ENCODE measurements at regions not wholly inside any gene's neighbourhood (a gene's known extent, or its start where the extent isn't known, plus 50 kb on each side); places are given as distances from the start of the nearest gene placed in this dataset.
"Not testable (repeated sequence)": the region's sequence is repeated elsewhere in the genome, so short reads cannot be mapped to it uniquely, and the experiment has no call there.

DNA sequence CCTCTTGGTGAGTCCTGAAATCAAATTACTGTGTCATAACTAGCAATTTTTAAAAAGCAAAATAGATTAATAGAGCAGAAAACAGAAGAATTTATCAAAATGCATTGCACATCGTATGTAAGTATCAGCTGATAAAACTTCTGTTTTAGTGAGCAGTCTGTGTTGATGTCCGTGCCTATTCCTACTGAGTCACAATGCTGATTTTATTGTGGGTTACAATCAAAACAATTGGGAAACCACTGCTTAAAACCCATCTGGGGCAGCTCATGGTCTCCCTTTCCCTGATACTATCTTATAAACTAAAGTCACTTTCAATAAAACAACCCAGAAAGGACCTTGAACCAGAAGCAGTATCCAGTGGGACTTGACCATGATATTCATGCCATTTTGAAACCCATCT, 101.1 kb upstream of the GPR39 start:
- not testable (repeated sequence) for H3K27me3 ChIP-seq (ENCODE audit: insufficient read depth, low read length); H3K9me3 ChIP-seq (ENCODE audit: low read length); H3K4me1 ChIP-seq (ENCODE audit: insufficient read depth, low read length); H2AFZ ChIP-seq (ENCODE audit: low read depth, low read length); H3K4me3 ChIP-seq (ENCODE audit: low read length); H3K36me3 ChIP-seq (ENCODE audit: insufficient read depth, low read length)

DNA sequence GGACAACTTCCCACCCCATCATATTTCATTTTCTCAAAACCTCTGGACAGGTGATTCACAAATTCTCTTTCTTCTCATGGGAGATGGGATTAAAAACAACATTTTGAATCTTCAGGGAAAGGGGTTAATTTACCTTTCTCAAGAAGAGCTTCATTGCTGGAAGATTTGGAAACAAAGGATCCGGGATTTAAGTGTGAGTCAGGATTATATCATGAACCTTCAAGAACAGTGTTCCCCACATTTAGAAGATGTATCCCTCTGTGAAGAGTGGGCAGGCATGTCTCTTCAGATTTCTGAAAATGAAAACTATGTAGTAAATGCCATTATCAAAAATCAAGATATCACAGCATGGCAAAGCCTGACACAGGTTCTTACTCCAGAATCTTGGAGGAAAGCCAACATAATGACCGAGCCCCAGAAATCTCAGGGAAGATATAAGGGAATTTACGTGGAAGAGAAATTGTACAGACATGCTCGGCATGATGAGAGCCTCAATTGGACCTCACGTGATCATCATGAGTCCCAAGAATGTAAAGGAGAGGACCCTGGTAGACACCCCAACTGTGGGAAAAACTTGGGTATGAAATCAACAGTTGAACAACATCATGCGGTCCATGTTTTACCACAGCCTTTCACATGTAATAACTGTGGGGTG, 99.5 kb upstream of the GPR39 start:
- not testable (repeated sequence) for H3K27me3 ChIP-seq (ENCODE audit: insufficient read depth, low read length); H3K4me3 ChIP-seq (ENCODE audit: low read length); H2AFZ ChIP-seq (ENCODE audit: low read depth, low read length); H3K9me3 ChIP-seq (ENCODE audit: low read length); H3K4me1 ChIP-seq (ENCODE audit: insufficient read depth, low read length); H3K36me3 ChIP-seq (ENCODE audit: insufficient read depth, low read length)

DNA sequence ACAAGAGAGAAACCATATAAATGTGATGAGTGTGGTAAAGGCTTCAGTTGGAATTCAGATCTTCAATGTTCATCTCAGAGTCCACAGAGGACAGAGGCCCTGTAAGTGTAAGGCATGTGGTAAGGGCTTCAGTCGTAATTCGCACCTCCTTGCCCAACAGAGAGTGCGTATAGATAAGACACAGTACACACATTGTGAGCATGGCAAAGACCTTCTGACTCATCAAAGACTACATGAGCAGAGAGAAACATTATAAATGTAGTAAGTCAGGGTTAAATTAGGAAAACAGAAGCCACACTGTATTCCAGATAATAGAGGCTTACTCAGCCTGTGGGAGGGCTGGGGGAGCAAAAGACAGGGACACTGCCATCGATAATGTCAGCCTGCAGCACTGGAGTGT, 98.1 kb upstream of the GPR39 start:
- not testable (repeated sequence) for H2AFZ ChIP-seq (ENCODE audit: low read depth, low read length); H3K4me3 ChIP-seq (ENCODE audit: low read length); H3K36me3 ChIP-seq (ENCODE audit: insufficient read depth, low read length); H3K4me1 ChIP-seq (ENCODE audit: insufficient read depth, low read length); H3K27me3 ChIP-seq (ENCODE audit: insufficient read depth, low read length); H3K9me3 ChIP-seq (ENCODE audit: low read length)

DNA sequence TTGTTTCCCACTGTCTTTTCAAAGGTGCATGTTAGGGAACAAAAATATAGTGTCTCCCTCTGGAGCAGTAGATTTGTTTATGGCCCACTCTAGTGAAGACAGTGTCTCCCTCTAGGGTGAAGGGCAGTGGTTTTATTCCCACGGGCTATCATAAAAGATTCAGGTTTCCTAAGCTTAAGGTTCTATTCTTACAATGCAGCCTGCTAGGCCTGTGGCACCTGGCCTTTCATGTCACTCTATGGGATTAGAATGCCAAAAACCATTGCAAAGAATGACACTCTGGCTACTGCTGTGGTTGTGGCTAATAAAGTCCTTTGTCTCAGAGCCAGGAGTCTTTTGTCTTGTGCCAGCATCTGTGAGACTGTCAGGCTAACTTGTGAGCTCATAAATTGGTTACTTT, 92.6 kb upstream of the GPR39 start:
- H3K27me3 ChIP-seq (ENCODE audit: insufficient read depth, low read length); H2AFZ ChIP-seq (ENCODE audit: low read depth, low read length); H3K9me3 ChIP-seq (ENCODE audit: low read length); H3K36me3 ChIP-seq (ENCODE audit: insufficient read depth, low read length); H3K4me1 ChIP-seq (ENCODE audit: insufficient read depth, low read length); H3K4me3 ChIP-seq (ENCODE audit: low read length): not testable (repeated sequence)

DNA sequence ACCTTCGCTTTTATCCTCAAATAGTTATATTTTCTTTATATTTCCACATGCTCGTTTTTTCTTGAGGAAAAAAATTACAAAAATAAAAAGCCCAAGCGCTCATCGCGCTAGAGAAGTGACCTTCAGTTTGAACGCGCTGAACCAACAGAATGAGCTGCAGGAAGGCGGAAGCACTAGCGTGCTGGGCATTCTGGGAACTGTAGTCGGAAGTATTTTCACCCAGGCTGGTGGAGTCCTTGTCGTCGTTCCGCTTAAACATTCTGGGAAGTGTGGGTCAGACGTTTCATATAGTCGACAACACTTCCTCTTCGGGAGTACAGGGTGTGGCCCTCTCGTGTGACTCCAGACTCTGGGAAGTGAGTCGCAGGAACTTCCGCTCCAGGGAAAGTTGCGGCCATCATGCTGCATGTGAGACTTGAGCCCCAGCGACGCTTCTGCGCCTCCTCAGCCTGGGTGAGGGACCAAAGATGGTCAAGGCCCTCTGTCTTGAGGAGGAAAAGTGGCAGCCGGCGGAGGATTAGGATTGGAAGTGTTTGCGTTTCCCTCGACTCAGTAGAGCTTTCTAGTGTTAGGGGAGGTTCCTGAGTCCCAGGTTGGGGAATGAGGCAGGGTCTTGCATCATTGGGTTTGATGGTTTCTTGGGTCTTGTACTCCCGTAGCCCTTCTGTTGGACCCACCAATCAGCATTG, 84.1 kb upstream of the GPR39 start:
- not testable (repeated sequence) for H3K4me3 ChIP-seq (ENCODE audit: low read length); H3K4me1 ChIP-seq (ENCODE audit: insufficient read depth, low read length); H3K36me3 ChIP-seq (ENCODE audit: insufficient read depth, low read length); H2AFZ ChIP-seq (ENCODE audit: low read depth, low read length); H3K9me3 ChIP-seq (ENCODE audit: low read length); H3K27me3 ChIP-seq (ENCODE audit: insufficient read depth, low read length)

DNA sequence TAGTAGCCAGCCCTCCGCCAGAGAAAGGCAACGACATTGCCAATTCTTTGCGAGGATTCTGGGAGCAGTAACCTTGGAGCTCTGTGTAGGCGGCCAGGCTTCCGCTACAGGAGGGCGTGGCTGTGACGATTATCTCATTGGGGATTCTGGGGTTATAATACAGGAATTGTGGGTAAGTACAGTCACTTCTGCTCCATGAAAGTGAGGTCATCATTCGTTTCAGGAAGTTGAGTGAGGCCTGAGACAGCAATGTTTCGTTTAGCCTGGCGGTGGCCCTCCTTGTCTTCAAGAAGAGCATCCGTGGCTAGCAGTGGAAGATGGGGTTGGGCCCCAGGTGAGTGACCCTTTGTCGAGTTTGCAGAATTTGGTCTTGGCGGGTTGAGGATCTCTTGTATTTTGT, 79.5 kb upstream of the GPR39 start:
- H2AFZ ChIP-seq (ENCODE audit: low read depth, low read length); H3K4me3 ChIP-seq (ENCODE audit: low read length); H3K36me3 ChIP-seq (ENCODE audit: insufficient read depth, low read length); H3K27me3 ChIP-seq (ENCODE audit: insufficient read depth, low read length); H3K4me1 ChIP-seq (ENCODE audit: insufficient read depth, low read length); H3K9me3 ChIP-seq (ENCODE audit: low read length): not testable (repeated sequence)

DNA sequence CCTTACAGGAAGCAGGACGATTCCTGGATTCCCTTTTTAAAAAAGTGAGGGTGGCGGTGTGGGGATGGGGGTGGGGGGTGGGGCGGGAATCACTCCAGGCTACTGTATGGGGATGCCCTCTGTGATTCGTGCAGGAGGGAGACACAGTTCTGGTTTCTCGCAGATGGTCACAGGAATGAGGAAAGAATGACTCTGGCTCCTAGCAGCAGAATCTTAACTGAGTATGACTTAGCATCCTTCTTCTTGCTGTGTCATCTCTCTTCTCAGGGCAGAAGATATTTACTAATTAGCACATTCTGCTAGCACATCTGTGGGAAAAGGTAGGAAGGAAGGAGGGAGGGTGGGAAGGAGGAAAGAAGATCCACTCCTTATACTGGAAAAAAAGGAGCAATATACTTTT, 78.8 kb upstream of the GPR39 start:
- not testable (repeated sequence) for H3K9me3 ChIP-seq (ENCODE audit: low read length); H3K36me3 ChIP-seq (ENCODE audit: insufficient read depth, low read length); H2AFZ ChIP-seq (ENCODE audit: low read depth, low read length); H3K4me3 ChIP-seq (ENCODE audit: low read length); H3K4me1 ChIP-seq (ENCODE audit: insufficient read depth, low read length); H3K27me3 ChIP-seq (ENCODE audit: insufficient read depth, low read length)

DNA sequence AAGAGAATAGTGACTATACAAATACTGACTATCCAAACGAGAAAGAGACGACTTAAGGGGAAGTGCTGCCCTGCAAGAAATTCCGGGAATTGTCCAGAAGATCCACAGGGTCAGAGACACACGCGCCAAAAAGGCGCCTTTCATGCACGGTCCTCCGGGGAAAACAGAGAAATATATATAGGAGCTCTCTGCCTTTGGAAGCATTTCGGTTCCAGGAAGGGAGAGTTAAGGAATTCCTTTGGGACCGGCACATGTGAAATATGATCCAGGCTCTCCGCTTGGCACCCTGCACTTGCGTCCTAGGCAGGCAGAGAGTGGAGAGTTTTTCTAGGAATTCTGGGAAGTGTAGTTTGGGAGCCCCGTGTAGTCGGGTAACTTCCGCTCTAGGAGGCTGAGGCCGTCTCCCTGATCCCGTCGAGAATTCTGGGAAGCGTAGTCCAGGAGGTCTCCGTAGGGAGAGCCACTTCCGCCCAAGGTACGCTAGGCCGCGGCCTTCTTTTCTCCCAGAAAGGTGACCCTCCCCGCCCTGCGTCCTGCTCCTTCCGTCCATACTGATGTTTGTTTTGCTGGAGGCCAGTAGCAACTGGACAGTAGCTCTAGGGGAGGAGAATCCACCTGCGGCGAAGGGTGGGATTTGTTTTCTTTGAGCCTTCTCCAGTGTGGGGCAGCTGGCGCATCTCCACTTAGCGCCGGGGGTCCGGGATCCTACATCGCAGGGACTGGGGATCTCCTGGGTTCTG, 69.4 kb upstream of the GPR39 start:
- Histone ChIP-seq H3K4me3 (ENCODE audit: low read length) (peak overlapping the region; percentile 71), H2AFZ (ENCODE audit: low read depth, low read length) (peak overlapping the region; percentile 94)
- not testable (repeated sequence) for H3K27me3 ChIP-seq (ENCODE audit: insufficient read depth, low read length); H3K4me1 ChIP-seq (ENCODE audit: insufficient read depth, low read length); H3K36me3 ChIP-seq (ENCODE audit: insufficient read depth, low read length); H3K9me3 ChIP-seq (ENCODE audit: low read length)

DNA sequence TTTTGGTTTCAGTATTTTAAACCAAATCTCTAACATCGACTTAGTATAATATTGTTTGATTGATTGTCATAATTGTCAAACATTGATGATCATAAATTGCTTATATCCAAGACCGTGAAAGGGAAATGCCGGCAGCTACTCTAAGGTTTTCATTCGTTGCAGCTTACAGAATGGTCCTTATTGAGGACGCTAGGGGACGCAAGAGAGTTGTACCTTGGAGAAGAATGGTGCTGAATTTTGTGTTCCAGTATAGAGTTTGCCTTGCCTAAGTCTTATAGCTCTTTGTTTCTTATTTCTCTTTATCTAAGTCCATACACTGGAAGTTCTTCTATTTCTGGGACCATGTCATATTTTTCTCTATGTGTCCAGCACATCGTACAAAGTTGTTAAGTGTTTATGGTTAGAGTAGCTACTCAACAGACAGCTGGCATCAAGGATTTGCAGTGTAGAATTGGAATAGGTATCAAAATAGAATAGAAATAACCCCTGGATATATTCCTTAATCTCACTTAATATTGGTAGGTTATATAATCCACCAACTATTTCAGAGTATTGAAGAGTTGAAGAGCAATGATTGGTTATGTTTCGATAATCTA, 67.4 kb upstream of the GPR39 start:
- H3K4me1 ChIP-seq (ENCODE audit: insufficient read depth, low read length): not testable (repeated sequence)

DNA sequence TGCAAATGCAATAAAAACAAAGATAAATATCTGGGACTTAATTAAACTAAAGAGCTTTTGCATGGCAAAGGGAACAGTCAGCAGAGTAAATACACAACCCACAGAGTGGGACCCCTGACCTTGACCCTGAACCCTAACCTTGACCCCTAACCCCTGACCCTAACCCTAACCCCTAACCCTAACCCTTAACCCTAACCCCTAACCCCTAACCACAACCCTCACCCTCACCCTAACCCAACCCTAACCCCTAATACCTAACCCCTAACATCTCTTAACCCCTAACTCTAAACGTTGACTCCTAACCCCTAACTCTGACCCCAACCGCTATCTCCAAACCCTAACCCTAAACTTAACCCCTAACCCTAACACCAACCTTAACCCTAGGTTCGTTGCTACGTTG, 64.9 kb upstream of the GPR39 start:
- not testable (repeated sequence) for H3K4me1 ChIP-seq (ENCODE audit: insufficient read depth, low read length); H3K4me3 ChIP-seq (ENCODE audit: low read length); H2AFZ ChIP-seq (ENCODE audit: low read depth, low read length); H3K27me3 ChIP-seq (ENCODE audit: insufficient read depth, low read length); H3K36me3 ChIP-seq (ENCODE audit: insufficient read depth, low read length); H3K9me3 ChIP-seq (ENCODE audit: low read length)

More for the DNA sequence above, 67.4 kb upstream of the GPR39 start:
- not testable (repeated sequence) for H3K4me3 ChIP-seq (ENCODE audit: low read length); H2AFZ ChIP-seq (ENCODE audit: low read depth, low read length); H3K9me3 ChIP-seq (ENCODE audit: low read length); H3K36me3 ChIP-seq (ENCODE audit: insufficient read depth, low read length); H3K27me3 ChIP-seq (ENCODE audit: insufficient read depth, low read length)

DNA sequence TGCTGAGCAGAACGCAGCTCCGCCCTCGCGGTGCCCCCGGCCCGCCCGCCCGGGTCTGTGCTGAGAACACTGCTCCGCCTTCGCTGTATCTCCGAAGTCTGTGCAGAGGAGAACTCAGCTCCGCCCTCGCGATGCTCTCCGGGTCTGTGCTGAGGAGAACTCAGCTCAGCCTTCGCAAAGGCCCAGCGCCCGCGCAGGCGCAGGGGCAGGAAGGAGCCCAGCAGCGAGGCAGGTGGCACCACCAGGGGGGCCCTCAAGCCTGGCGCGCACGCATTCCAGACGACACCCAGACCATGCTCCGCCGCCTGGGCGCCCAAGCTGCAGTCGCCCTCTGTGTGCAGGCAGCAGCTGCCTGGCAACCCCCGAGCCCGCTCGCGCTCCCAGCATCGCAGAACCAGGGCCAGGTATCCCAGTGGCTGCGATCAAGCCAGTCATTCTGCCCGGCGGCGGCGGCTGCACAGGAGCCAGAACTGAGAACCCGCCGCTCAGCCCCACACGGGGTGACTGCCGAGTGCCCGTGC, 64.1 kb upstream of the GPR39 start:
- not testable (repeated sequence) for H2AFZ ChIP-seq (ENCODE audit: low read depth, low read length); H3K9me3 ChIP-seq (ENCODE audit: low read length); H3K27me3 ChIP-seq (ENCODE audit: insufficient read depth, low read length); H3K4me3 ChIP-seq (ENCODE audit: low read length); H3K4me1 ChIP-seq (ENCODE audit: insufficient read depth, low read length); H3K36me3 ChIP-seq (ENCODE audit: insufficient read depth, low read length)

DNA sequence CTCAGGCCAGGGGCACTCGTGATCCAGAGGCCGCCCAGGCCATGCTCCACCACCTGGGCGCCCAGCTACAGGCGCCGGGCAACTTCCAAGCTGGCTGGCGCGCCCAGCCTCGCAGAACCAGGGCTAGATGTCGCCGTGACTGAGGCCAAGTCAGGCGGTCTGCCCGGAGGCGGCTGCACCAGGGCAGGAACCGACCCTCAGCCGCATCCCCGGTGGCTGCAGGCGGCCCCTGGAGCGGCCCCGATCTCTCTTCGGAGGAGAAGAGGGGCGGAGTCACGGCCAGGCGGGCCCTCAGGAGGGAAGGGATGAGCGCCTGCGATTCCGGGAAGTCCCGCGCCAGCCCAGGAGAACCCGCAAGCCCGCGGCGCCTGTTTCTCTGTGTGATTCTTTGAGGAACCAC, 63.2 kb upstream of the GPR39 start:
- H3K36me3 ChIP-seq (ENCODE audit: insufficient read depth, low read length); H3K27me3 ChIP-seq (ENCODE audit: insufficient read depth, low read length); H3K9me3 ChIP-seq (ENCODE audit: low read length); H3K4me3 ChIP-seq (ENCODE audit: low read length); H2AFZ ChIP-seq (ENCODE audit: low read depth, low read length); H3K4me1 ChIP-seq (ENCODE audit: insufficient read depth, low read length): not testable (repeated sequence)

DNA sequence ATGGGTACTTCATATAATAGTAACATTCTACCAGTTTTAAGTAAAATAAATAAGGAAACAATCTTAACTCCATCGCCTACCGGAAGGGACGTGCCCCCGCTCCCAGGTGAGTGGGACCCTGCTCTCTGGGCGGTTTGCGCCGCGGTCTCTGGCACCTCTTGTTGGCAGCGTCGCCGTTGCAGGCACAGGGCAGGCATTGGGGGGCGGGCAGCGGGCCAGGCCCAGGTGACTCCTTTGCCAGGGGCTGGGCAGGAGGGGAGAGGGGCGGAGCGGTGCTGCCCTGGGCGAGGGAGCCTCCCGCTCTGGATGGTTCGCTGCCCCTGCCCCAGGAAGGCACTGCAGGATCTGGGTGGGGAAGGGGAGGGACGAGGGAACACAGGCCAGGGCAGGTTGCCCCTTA, 55.6 kb upstream of the GPR39 start:
- not testable (repeated sequence) for H3K36me3 ChIP-seq (ENCODE audit: insufficient read depth, low read length); H3K9me3 ChIP-seq (ENCODE audit: low read length); H2AFZ ChIP-seq (ENCODE audit: low read depth, low read length); H3K27me3 ChIP-seq (ENCODE audit: insufficient read depth, low read length); H3K4me3 ChIP-seq (ENCODE audit: low read length); H3K4me1 ChIP-seq (ENCODE audit: insufficient read depth, low read length)
